SK-N-MC (cell line): ENCODE measurements at regions not wholly inside any gene's neighbourhood (a gene's known extent, or its start where the extent isn't known, plus 50 kb on each side); places are given as distances from the start of the nearest gene placed in this dataset.

Experiments
- DNase-seq: peaks from one replicate; pipeline ENCODE4 v3.0.0-alpha.2; 2011; ENCODE audit warnings: low read depth, low spot score
- H3K27ac ChIP-seq: fragments of 200-600 bp; sonication (generic); 2 replicates; pipeline ENCODE4 v1.5.1; 2016; ENCODE audit warnings: mixed run types
- H3K36me3 ChIP-seq: fragments of 200-600 bp; sonication (generic); 2 replicates; pipeline ENCODE4 v1.6.1; 2017; ENCODE audit warnings: antibody characterized with exemption, low read length, mixed read lengths; ENCODE audit not compliant: insufficient read depth
- H3K4me3 ChIP-seq: fragments of 200-600 bp; sonication (generic); 2 replicates; pipeline ENCODE4 v1.5.1; 2016
- H3K9ac ChIP-seq: fragments of 200-600 bp; sonication (generic); 2 replicates; pipeline ENCODE4 v1.8.0; 2017; ENCODE audit warnings: mixed run types, mixed read lengths; ENCODE audit not compliant: insufficient read length
- H3K9me3 ChIP-seq: fragments of 200-600 bp; sonication (generic); 2 replicates; pipeline ENCODE4 v1.6.1; 2017; ENCODE audit warnings: low read depth, mild to moderate bottlenecking, antibody characterized with exemption, low read length, moderate library complexity, mixed read lengths
- EZH2 ChIP-seq: fragments of 200-600 bp; sonication (generic); IDR thresholded peaks from one replicate; pipeline ENCODE4 v1.6.1; 2017; ENCODE audit warnings: antibody characterized with exemption
- FOXP2 ChIP-seq: optimal IDR thresholded peaks from 2 replicates; pipeline ENCODE3; 2011; ENCODE audit warnings: mild to moderate bottlenecking, moderate library complexity; ENCODE audit not compliant: insufficient read depth; ENCODE audit errors: extremely low read length, control extremely low read depth
- POLR2AphosphoS5 ChIP-seq: IDR thresholded peaks from 2 replicates; pipeline ENCODE4 v1.6.1; 2012; ENCODE audit warnings: mild to moderate bottlenecking, low read depth, low read length, borderline replicate concordance

GRCh38 chr2:129734343-129735034 lies 245.0 kb upstream of the RAB6C start:
- Histone ChIP-seq H3K9ac (no peak overlapping the region), H3K4me3 (no peak overlapping the region), H3K27ac (no peak overlapping the region), H3K36me3 (no peaks in the 10 kb centered on the region), H3K9me3 (no peaks in the 10 kb centered on the region)
- no peak for TF ChIP-seq FOXP2
- no peak for TF ChIP-seq POLR2AphosphoS5
- TF ChIP-seq EZH2 = no peak
- DNase-seq = no peak

- Histone ChIP-seq H3K36me3 (no peaks in the 10 kb centered on the region), H3K9me3 (no peaks in the 10 kb centered on the region), H3K9ac (no peak overlapping the region), H3K27ac (no peak overlapping the region), H3K4me3 (no peak overlapping the region)
- no peak for DNase-seq
- TF ChIP-seq POLR2AphosphoS5 (no peak), FOXP2 (no peak), EZH2 (no peak)
Measured at GRCh38 chr2:129735576-129735975, 243.9 kb upstream of the RAB6C start.

GRCh38 chr2:129737660-129738527 lies 241.6 kb upstream of the RAB6C start:
- Histone ChIP-seq H3K4me3 (no peak overlapping the region), H3K36me3 (no peaks in the 10 kb centered on the region), H3K9ac (no peak overlapping the region), H3K9me3 (no peaks in the 10 kb centered on the region), H3K27ac (no peak overlapping the region)
- TF ChIP-seq EZH2 = no peak
- no peak for TF ChIP-seq FOXP2
- TF ChIP-seq POLR2AphosphoS5 = no peak
- no peak for DNase-seq

GRCh38 chr2:129738799-129739198 lies 240.7 kb upstream of the RAB6C start:
- H3K36me3 ChIP-seq = no peaks in the 10 kb centered on the region
- H3K9me3 ChIP-seq = no peaks in the 10 kb centered on the region
- no peak overlapping the region for H3K4me3 ChIP-seq
- DNase-seq = no peak
- TF ChIP-seq FOXP2 (no peak), EZH2 (no peak), POLR2AphosphoS5 (no peak)
- no peak overlapping the region for H3K9ac ChIP-seq
- H3K27ac ChIP-seq = no peak overlapping the region

GRCh38 chr2:129740504-129740903 lies 239.0 kb upstream of the RAB6C start:
- DNase-seq = no peak
- Histone ChIP-seq H3K27ac (no peak overlapping the region), H3K9ac (no peak overlapping the region), H3K36me3 (no peaks in the 10 kb centered on the region), H3K4me3 (no peak overlapping the region), H3K9me3 (no peaks in the 10 kb centered on the region)
- no peak for TF ChIP-seq EZH2
- TF ChIP-seq POLR2AphosphoS5 = no peak

- Histone ChIP-seq H3K4me3 (no peak overlapping the region), H3K27ac (no peak overlapping the region), H3K36me3 (no peaks in the 10 kb centered on the region), H3K9ac (no peak overlapping the region), H3K9me3 (no peaks in the 10 kb centered on the region)
- DNase-seq = no peak
- TF ChIP-seq EZH2 (no peak), FOXP2 (no peak), POLR2AphosphoS5 (no peak)
Measured at GRCh38 chr2:129741165-129741564, 238.3 kb upstream of the RAB6C start.

- Histone ChIP-seq H3K9me3 (no peaks in the 10 kb centered on the region), H3K27ac (no peak overlapping the region), H3K36me3 (no peaks in the 10 kb centered on the region), H3K4me3 (no peak overlapping the region), H3K9ac (no peak overlapping the region)
- TF ChIP-seq POLR2AphosphoS5 (no peak), EZH2 (no peak), FOXP2 (no peak)
- DNase-seq = no peak
Measured at GRCh38 chr2:129741623-129742022, 237.8 kb upstream of the RAB6C start.

- no peak overlapping the region for H3K4me3 ChIP-seq
- no peak overlapping the region for H3K27ac ChIP-seq
- DNase-seq = no peak
- H3K36me3 ChIP-seq = no peaks in the 10 kb centered on the region
- no peak for TF ChIP-seq POLR2AphosphoS5
- TF ChIP-seq EZH2 = no peak
- no peak for TF ChIP-seq FOXP2
- no peaks in the 10 kb centered on the region for H3K9me3 ChIP-seq
- no peak overlapping the region for H3K9ac ChIP-seq
Measured at GRCh38 chr2:129742415-129743180, 236.9 kb upstream of the RAB6C start.
